Fibroblast of skin of abdomen (primary cell): ENCODE measurements at regions not wholly inside any gene's neighbourhood (a gene's known extent, or its start where the extent isn't known, plus 50 kb on each side); places are given as distances from the start of the nearest gene placed in this dataset.
"Not testable (repeated sequence)": the region's sequence is repeated elsewhere in the genome, so short reads cannot be mapped to it uniquely, and the experiment has no call there.

Experiments
- DNase-seq: peaks from one replicate; pipeline ENCODE4 v3.0.0-alpha.2; 2013

DNA sequence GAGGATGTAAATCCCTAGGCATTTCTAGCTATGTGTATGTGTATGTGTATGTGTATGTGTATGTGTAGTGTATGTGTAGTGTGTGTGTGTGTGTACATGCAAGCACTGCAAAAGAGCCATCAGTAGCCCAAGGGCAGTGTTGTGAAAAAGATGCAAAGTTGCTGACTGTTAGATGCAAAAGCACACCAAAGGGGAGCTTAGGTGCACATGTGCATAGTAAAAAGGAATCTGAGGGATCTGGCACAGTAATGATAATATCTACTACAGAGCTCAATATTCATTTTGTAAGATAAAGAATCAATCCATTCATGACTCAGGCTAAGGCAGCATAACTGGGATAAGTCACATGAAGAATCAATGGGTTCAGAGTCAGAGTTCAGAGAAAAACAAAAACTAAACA, 80.2 kb downstream of the TMEM47 start:
- no peak for DNase-seq

DNA sequence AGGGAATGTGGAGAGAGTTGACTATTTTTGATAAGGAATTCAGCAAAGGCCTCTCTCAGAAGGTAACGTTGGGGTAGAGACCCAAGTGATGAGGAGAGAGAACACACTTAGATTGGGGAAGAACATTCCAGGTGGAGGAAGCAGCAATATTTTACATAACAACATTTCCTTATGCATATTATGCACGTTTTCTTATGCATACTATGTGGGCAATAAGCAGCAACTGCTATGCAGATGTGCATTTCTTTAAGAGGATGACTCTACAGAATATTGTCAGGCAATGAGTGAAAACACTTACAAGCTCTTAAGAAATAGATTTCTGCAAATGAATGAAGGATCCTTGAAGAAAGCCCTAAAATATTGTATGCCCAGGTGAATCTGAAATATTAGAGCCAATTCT, 91.1 kb downstream of the TMEM47 start:
- DNase-seq = no peak

DNA sequence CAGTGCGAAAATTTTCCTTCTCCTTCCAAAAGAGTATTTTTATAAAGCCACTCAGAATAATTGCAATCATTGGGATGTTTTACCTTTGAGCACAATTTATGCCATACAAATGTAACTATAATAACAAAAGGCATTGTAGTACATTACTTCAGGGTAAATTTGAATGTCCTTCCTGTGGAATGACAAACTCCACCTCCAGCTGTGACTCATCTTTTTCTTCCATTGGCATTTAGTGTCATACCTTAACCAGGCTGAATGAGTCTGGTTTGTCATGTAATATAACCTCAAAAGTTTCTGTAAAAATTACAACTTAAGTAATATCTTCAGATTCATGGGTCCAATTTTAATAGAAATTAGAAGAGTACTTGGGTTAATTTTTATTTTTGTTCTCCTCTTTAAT, 93.3 kb downstream of the TMEM47 start:
- DNase-seq = no peak

DNA sequence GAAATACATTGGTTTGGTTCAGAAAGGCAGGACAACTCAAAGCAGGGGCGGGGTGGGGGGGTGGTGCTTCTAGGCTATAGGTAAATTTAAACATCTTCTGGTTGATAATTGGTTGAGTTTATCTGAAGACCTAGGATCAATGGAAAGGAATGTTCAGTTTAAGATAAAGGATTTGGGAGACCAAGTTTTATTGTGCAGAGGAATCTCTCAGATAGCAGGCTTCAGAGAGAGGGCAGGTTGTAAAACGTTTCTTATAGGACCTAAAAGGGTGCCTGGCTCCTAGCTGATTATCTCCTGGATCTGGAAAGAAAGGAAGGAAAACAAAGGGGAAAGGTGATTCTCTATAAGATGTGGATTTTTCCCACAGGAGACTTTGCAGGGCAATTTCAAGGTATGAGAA, 94.0 kb downstream of the TMEM47 start:
- DNase-seq = no peak

DNA sequence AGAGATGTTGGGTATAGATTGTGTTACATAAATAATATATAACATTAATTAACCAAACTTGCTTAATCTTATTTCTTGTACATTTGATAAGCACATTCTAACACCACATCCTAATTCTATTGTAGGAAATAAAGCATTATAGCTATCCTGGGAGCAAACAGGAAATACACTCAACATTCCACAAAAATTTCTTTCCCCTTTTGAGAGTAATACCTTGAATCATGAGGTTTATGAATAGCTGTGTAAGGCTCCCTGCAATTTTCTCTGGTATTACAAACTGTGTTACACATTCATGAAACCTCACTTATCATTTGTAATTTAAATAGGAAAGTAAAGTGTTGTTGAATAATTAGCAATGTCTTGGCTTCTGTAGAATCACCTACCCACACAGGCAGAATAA, 95.1 kb downstream of the TMEM47 start:
- DNase-seq = no peak

DNA sequence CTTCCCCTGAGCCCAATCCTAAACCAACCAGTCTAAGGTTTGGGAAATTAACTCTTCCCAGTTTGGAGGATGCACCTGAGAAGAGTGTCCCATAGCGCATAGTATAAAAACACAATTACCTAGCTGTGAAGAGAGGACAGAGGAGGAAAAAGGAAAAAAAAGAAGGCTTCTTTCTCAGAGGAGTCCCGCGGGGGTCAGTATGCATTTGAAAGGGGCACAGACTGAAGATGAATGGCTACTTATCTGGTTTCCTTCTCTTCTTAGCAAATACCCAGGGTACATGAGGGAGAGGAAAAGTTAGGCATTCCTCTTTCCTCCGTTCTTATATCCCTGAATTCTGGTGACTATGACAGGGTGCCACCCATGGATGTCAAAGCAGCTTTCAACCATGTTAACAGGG, 96.9 kb downstream of the TMEM47 start:
- no peak for DNase-seq

DNA sequence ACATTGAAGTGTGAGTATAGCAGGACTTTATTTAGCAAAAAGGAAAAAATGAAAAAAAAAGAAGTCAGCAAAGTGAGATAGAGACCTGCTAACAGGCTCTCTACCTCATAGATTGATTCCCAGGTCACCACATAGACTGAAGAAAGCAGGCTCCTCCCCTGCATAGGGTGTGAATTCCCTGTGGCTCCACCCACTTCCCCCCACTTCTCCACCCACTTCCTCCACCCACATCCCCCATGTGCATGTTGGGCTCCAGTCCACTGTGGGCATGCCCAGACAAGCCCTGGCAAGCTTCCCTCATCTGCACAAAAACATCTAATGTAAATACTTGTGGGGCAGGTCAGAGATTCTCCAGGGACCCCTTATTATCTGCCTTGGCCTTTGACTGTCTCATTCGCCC, 97.8 kb downstream of the TMEM47 start:
- DNase-seq = peak; percentile 9

DNA sequence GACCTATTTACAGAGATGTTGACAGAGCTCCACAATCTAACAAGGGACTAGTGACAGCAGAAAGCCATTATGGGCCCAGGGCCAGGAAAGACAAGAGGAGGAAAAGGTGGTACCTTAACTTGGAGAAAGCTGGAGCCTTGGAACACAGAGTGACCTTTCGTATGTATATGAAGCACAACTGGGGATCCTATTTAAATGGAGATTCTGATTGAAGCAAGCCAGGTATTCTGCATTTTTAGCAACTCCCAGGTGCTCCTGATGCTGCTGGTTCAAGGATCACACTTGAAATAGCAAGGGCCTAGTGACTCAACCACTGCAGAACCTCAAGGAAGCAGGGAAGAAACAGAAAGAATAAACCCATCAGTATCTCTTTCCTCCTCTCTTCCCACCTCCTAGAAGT, 99.4 kb downstream of the TMEM47 start:
- DNase-seq = no peak

DNA sequence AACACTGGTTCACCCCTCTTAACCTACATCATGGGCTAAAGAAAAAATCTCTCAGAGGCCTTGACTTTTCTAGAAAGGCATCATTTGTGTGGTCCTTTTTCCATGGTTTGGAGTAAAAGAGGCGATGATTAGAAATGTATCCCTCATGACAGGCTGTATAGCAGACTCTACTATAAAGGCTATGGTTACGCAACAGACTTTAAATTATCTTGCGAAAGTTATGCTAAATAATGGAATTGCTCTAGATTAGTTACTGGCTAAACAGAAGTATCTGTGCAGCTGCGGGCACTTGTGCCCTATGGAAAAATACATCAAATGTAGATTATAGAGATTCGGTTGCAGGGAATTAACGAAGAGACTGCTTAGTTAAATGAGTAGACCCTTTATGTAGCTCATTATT, 101.6 kb downstream of the TMEM47 start:
- DNase-seq = no peak

DNA sequence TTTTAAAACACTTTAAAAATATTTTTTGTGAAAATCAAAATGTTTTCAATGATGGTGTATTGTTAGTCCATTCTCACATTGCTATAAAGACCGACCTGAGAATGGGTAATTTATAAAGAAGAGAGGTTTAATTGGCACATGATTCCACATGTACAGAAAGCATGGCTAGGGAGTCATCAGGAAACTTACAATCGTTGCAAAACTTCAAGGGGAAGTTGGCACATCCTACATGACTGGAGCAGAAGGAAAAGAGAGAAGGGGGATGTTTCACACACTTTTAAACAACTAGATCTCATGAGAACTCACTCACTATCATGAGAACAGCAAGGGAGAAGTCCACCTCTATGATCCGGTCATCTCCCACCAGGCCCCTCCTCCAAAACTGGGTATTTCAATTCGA, 110.7 kb downstream of the TMEM47 start:
- DNase-seq = no peak

DNA sequence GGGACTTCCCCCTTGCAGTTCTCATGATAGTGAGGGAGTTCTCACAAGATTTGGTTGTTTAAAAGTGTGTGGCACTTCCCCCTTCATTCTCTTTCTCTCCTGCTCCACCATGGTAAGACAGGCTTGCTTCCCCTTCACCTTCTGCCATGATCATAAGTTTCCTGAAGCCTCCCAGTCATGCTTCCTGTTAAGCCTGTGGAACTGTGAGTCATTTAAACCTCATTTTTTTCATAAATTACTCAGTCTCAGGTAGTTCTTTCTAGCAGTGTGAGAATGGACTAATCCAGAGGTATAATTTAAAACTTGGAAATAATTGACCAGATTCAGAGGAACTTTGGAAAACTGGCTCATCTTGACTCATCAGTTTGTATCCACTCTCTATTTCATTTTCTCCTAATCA, 129.0 kb downstream of the TMEM47 start:
- no peak for DNase-seq

DNA sequence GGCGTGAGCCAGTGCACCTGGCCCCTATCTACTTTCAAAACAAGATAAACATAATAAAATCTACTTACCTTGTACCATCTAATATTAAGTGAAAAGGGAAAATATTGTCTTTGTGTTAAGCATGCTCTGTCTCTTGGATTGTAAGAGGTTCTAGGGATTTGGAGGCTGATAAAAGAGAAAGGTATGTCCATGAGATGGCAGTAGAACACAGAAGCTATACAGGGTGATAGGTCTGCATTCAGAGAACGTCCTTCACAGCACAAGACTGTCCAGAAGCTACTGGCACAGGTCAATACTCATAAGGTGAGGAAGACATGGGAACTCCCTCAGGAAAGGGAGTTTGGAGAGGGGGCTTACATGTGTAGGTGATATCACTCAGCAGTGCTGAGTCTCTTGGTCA, 135.5 kb downstream of the TMEM47 start:
- DNase-seq = no peak

DNA sequence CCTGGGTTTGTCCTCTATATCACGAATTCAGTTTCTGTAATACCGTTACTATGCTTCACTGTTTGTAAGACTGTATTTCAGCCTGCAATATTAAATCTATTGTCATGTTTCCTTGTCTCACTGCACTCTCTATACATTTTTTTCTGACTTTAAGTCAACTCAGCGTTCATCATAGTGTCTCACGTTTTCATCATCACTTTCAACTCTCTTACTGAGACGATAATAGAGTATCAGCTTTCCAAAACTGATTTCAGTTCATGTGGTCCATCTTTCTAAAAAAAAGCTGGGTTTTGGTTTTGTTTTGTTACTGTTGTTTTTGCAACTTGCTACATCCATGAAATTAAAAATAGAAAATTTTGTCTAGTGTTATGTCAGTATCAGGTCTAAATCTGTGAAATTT, 147.7 kb downstream of the TMEM47 start:
- DNase-seq = no peak

DNA sequence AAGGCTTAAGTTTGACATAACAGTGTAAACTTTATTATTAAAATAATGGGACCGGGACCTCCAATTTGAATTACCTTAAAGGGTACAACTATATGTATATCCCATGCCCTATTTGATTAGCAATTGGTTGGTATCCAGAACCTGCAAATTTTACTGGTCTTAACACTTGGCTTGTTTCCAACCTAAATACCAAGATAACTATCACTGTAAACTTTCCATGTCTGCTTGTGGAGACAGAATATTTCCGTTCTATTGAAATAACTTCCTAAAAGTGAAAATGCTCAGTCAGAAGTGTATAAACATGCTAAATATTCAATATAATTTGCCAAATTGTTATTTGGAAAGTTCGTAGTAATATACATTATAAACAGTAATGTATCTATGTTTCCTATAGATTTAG, 154.0 kb downstream of the TMEM47 start:
- no peak for DNase-seq

DNA sequence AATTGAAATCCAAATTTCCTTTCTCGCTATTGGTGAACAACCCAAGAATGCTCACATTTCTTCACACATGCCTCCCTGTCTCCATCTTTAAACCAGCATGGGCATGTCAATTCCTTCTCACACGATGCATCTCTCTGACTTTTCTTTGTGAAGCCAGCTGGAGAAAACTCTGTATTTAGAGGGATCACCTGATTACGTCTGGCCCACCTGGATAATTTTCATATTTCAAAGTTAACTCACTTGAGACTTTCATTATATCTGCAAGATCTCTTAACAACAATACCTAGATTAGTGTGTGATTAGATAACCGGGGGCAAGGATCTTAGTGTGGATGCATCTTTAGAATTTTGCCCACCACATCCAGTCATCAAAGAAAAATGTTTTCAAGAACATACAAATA, 164.0 kb downstream of the TMEM47 start:
- no peak for DNase-seq

DNA sequence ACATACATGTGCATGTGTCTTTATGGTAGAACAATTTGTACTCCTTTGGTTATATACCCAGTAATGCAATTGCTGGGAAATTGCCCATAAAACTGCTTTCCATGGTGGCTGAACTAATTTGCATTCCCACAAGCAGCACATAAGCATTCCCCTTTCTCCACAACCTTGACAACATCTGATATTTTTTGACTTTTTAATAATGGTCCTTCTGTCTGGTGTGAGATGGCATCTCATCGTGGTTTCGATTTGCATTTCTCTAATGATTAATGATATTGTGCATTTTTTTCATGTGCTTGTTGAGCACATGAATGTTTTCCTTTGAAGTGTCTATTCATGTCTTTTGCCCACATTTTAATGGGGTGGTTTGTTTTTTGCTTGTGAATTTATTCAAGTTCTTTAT, 166.0 kb downstream of the TMEM47 start:
- DNase-seq = no peak

DNA sequence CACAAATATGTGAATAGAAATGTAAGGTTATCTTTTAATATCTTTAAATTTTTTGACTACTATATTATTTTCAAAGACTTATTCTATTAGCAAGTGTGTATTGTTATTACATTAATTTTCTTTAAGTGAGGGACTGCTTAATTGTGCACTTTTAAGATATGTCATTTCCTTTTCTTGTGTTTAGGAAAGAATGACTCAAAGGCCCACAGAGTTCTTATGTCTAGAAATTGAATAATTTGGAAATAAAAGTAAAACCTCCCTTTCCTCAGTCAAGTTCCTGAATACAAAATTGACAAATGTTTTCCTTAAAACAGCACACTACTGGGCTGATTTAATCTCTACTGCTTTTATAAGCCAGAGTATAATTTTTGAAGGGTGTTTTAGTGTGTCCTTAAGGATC, 169.7 kb downstream of the TMEM47 start:
- no peak for DNase-seq

DNA sequence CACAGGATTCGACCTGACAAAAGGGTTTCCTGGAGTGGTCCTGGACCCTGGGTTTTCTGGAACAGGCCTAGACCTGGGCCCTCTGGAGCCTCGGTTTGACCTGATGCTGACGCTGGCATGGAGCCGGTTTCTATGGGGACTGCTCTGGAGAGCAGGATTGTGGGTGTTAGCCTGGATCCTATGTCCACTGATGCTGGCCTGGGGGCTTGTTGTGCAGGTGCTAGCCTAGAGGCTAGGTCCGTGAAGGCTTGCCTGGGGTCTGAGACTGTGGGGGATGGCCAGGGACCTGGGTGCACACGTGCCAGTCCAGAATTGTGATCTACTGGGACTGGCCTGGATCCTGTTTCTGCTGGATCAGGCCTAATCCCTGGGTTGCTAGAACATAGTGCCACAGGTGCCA, 173.1 kb downstream of the TMEM47 start:
- no peak for DNase-seq

DNA sequence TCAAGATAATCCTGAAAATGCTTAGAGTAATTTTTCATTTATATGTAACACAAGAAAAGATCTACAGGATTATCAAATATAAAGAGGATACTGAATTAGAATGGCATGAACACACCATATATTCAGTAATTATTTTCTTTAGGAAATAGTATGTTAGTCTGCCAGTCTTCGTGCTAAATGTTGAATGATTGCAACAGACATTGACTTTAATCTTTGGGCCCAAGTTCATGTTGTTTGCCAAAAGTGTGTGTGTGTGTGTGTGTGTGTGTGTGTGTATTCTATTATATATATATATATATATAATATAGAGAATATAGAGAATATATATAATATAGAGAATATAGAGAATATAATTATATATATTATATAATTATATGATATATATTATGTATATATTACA, 186.6 kb downstream of the TMEM47 start:
- DNase-seq = no peak

DNA sequence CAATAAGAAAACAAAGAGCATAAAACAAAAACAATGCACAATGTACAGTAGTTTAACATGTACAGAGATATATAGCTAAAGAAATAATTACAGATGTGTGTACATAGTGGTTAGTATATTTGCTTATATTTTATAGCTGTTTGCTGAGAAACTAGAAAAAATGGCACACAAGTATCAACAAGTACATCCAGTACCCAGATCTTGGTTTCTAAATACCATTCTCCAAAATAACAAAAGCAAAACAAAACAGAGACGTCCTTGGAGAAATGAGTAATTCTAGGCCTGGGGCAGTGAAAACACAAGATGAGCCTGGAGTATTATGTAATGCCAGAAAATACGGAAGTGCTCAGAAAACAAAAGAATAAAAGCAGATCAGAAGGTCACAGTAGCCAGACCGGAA, 189.6 kb downstream of the TMEM47 start:
- no peak for DNase-seq

DNA sequence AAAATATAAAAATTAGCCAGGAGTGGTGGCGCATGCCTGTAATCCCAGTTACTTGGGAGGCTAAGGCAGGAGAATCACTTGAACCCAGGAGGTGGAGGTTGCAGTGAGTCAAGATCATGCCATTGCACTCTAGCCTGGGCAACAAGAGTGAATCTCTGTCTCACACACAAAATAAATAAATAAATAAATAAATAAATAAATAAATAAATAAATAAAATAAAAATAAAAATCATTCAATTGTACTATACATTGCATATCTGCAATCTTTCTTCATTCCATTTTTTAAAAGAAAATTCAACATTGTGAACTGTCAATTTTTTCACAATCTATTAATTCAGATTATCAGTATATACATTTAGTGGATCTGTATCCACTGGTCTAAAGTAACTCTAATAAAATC, 193.9 kb downstream of the TMEM47 start:
- not testable (repeated sequence) for DNase-seq

DNA sequence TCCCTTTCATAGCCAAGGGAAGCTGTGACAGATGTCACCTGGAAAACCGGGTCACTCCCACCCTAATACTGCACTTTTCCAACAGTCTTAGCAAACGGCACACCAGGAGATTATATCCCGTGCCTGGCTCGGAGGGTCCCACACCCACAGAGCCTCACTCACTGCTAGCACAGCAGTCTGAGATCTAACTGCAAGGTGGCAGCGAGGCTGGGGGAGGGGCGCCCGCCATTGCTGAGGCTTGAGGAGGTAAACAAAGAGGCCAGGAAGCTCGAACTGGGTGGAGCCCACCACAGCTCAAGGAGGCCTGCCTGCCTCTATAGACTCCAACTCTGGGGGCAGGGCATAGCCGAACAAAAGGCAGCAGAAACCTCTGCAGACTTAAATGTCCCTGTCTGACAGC, 199.2 kb downstream of the TMEM47 start:
- not testable (repeated sequence) for DNase-seq

DNA sequence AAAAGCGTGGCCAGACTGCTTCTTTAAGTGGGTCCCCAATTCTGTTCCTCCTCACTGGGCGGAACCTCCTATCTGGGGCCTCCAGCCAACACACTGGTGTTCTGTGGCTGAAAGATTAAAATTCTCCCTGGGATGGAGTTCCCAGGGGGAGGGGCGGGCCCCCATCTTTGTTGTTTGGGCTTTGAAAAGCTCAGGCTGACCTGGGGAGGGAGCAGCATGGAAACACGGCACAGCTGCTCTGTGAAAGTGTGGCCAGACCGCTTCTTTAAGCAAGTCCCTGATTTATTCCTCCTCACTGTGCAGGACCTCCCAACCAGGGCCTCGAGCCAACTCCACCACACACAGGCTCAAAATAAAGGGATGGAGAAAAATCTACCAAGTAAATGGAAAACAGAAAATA, 219.5 kb downstream of the TMEM47 start:
- DNase-seq = no peak

DNA sequence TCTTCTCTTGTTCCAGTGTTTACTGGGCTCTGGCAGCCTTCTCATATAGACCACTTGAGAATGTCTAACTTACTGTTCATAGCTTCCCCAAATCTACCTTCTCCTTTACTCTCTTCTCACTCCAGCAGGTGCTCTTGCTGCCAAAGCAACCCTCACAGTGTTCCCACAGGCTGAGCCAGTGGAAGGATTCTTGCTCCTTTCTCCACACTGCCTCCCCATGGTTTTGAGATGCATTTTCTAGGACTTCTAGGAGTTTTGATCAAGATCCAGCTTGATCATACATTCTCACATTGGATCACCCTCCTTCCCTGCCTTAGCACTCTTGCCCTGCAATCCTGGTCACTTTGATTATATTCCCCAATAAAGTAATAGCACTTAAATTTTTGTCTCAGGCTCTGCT, 230.8 kb downstream of the TMEM47 start:
- DNase-seq = no peak

DNA sequence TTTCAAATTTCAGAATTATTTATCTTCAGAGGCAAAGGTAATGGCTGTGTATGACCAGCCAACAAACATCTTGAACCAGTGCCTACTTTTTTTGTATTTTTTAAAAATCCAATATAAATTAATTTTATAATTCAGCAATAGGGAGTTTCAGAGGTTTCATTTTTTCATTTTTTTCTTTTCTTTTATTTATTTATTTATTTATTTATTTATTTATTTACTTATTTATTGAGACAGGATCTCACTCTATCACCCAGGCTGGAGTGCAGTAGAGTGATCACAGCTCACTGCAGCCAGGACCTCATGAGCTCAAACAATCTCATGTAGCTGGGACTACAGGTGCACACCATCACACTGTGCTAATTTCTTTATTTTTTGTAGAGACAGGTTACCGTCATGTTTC, 250.5 kb downstream of the TMEM47 start:
- DNase-seq = no peak

DNA sequence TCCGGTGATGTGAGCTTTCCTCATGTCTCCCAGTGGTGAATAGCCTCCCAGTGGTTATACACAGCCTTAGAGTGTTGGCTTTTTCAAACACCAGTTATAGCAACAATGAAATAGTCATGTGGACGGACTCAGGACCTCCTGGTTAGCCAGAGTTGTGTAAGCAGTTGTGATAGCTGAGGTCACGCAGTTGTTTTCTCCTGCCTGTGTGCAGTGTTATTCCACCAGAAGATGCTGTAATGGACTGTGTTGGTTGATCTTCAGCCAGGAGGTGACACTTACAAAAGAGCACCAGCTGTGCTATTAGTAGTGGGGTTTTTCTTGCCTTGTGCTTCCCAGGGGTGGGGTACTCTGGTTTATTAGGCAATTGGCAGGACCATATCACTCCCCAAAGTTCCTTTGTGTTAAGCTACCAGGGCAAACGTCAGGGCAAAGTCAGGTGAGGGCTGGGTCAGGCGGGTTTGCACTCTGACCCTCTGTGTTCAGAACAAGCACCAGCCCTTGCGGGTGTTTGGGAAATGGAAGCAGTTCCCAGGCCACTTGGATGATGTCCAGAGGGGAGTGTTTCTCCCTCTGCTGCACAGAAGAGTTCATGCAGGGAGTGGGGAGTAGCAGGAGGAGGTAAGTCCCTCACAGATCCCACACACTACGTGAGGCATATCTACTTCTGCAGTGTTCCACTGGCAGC, 252.6 kb downstream of the TMEM47 start:
- no peak for DNase-seq
